Activated CD8-positive, alpha-beta T cell treated with anti-CD3 and anti-CD28 coated beads for 36 hours (primary cell): ENCODE measurements at regions not wholly inside any gene's neighbourhood (a gene's known extent, or its start where the extent isn't known, plus 50 kb on each side); places are given as distances from the start of the nearest gene placed in this dataset.

ENCODE experiments used
- ATAC-seq: fragments of 200-7000 bp; cut with Tn5 transposase; one replicate; pipeline ENCODE4 v1.10.0; 2021; ENCODE audit warnings: mild to moderate bottlenecking, moderate library complexity
- CTCF ChIA-PET: fragments of 350-600 bp; sonication (Branson Sonifier 250); formaldehyde crosslinking; loops from one replicate; lab custom pipeline; 2021; ENCODE audit warnings: antibody characterized with exemption; lab: Charles Lee
- POLR2A ChIA-PET: fragments of 350-600 bp; sonication (Branson Sonifier 250); formaldehyde crosslinking; loops from one replicate; lab custom pipeline; 2021; ENCODE audit warnings: antibody characterized with exemption; lab: Charles Lee
- DNase-seq: peaks from one replicate; pipeline ENCODE4 v3.0.0-alpha.2; 2020
- H3K27ac Mint-ChIP-seq: one replicate; pipeline ENCODE4 v1.8.0; 2021; ENCODE audit warnings: mild to moderate bottlenecking, mixed read lengths
- H3K27me3 Mint-ChIP-seq: one replicate; pipeline ENCODE4 v1.8.0; 2021; ENCODE audit warnings: mixed read lengths
- H3K36me3 Mint-ChIP-seq: one replicate; pipeline ENCODE4 v1.8.0; 2021; ENCODE audit warnings: low read depth, mixed read lengths
- H3K4me1 Mint-ChIP-seq: one replicate; pipeline ENCODE4 v1.8.0; 2021; ENCODE audit warnings: low read depth, mixed read lengths
- H3K4me3 Mint-ChIP-seq: one replicate; pipeline ENCODE4 v1.8.0; 2021; ENCODE audit warnings: mild to moderate bottlenecking, moderate library complexity, mixed read lengths
- H3K9me3 Mint-ChIP-seq: one replicate; pipeline ENCODE4 v1.8.0; 2021; ENCODE audit warnings: mixed read lengths
- CTCF ChIP-seq: fragments of 200-600 bp; IDR thresholded peaks from one replicate; pipeline ENCODE4 v1.8.0; 2022; ENCODE audit warnings: antibody characterized with exemption, mild to moderate bottlenecking
- intact Hi-C: fragments of 100-400 bp; cut with micrococcal nuclease; formaldehyde crosslinking; loops from one replicate; pipeline ENCODE4 v1.10.0; 2022

GRCh38 chr16:13560151-13560550, 359.8 kb upstream of the ERCC4 start:
- H3K36me3 Mint-ChIP-seq: no peaks in the 10 kb centered on the region
- H3K4me3 Mint-ChIP-seq: no peak overlapping the region
- no peak for ATAC-seq
- CTCF ChIA-PET: no interaction called here
- H3K4me1 Mint-ChIP-seq: no peaks in the 10 kb centered on the region
- intact Hi-C loops: no loop called here
- no peak for TF ChIP-seq CTCF
- no peak overlapping the region for H3K27ac Mint-ChIP-seq
- peaks cover 2% of the 10 kb centered on the region for H3K27me3 Mint-ChIP-seq
- no peaks in the 10 kb centered on the region for H3K9me3 Mint-ChIP-seq
- POLR2A ChIA-PET: interaction anchor here (0.6 kb wide), 1 partner anchor 17 kb away, joined by 3 read pairs; no protein-coding TSS in a partner anchor
- DNase-seq: no peak

- Mint-ChIP-seq H3K36me3 (no peaks in the 10 kb centered on the region), H3K27me3 (peaks cover 2% of the 10 kb centered on the region), H3K27ac (no peak overlapping the region), H3K4me1 (no peaks in the 10 kb centered on the region), H3K9me3 (no peaks in the 10 kb centered on the region), H3K4me3 (no peak overlapping the region)
- intact Hi-C loops: no loop called here
- CTCF ChIA-PET: no interaction called here
- DNase-seq (no peak), ATAC-seq (no peak)
- POLR2A ChIA-PET: no interaction called here
- TF ChIP-seq CTCF: no peak
Measured at GRCh38 chr16:13561291-13562070, 358.5 kb upstream of the ERCC4 start.

GRCh38 chr16:13568803-13569202, 351.2 kb upstream of the ERCC4 start:
- H3K36me3 Mint-ChIP-seq: no peaks in the 10 kb centered on the region
- no peak for TF ChIP-seq CTCF
- peaks cover 2% of the 10 kb centered on the region for H3K9me3 Mint-ChIP-seq
- ChIA-PET POLR2A (no interaction called here), CTCF (no interaction called here)
- H3K27ac Mint-ChIP-seq: no peak overlapping the region
- no peaks in the 10 kb centered on the region for H3K27me3 Mint-ChIP-seq
- ATAC-seq: no peak
- intact Hi-C loops: no loop called here
- no peak for DNase-seq
- H3K4me1 Mint-ChIP-seq: no peaks in the 10 kb centered on the region
- no peak overlapping the region for H3K4me3 Mint-ChIP-seq

- ChIA-PET POLR2A (no interaction called here), CTCF (no interaction called here)
- DNase-seq (no peak), ATAC-seq (no peak)
- Mint-ChIP-seq H3K4me3 (no peak overlapping the region), H3K4me1 (no peaks in the 10 kb centered on the region), H3K27ac (no peak overlapping the region), H3K27me3 (no peaks in the 10 kb centered on the region), H3K36me3 (no peaks in the 10 kb centered on the region), H3K9me3 (peaks cover 2% of the 10 kb centered on the region)
- no peak for TF ChIP-seq CTCF
- intact Hi-C loops: no loop called here
Measured at GRCh38 chr16:13569986-13570385, 350.0 kb upstream of the ERCC4 start.

- H3K4me3 Mint-ChIP-seq: no peak overlapping the region
- DNase-seq (no peak), ATAC-seq (no peak)
- H3K27ac Mint-ChIP-seq: no peak overlapping the region
- no peak for TF ChIP-seq CTCF
- H3K9me3 Mint-ChIP-seq: peaks cover 2% of the 10 kb centered on the region
- H3K4me1 Mint-ChIP-seq: no peaks in the 10 kb centered on the region
- H3K27me3 Mint-ChIP-seq: no peaks in the 10 kb centered on the region
- CTCF ChIA-PET: no interaction called here
- intact Hi-C loops: no loop called here
- POLR2A ChIA-PET: no interaction called here
- H3K36me3 Mint-ChIP-seq: no peaks in the 10 kb centered on the region
Measured at GRCh38 chr16:13571036-13571435, 348.9 kb upstream of the ERCC4 start.
